Loucy (cell line): ENCODE measurements at regions not wholly inside any gene's neighbourhood (a gene's known extent, or its start where the extent isn't known, plus 50 kb on each side); places are given as distances from the start of the nearest gene placed in this dataset.

Source experiments
- H2AFZ ChIP-seq: fragments of 200-600 bp; sonication (generic); 2 replicates; pipeline ENCODE4 v1.6.0; 2016; ENCODE audit warnings: antibody characterized with exemption, mild to moderate bottlenecking, low read length, moderate library complexity
- H3F3A ChIP-seq: fragments of 200-600 bp; 2 replicates; pipeline ENCODE4 v1.6.0; 2016; ENCODE audit warnings: antibody characterized with exemption, low read depth, mild to moderate bottlenecking
- H3K27me3 ChIP-seq: fragments of 200-600 bp; sonication (generic); 2 replicates; pipeline ENCODE4 v1.6.1; 2014; ENCODE audit warnings: low read length, mild to moderate bottlenecking; ENCODE audit not compliant: insufficient read depth, poor library complexity, severe bottlenecking
- H3K36me3 ChIP-seq: fragments of 200-600 bp; sonication (generic); 2 replicates; pipeline ENCODE4 v1.6.1; 2016; ENCODE audit warnings: low read length; ENCODE audit not compliant: insufficient read depth
- H3K4me1 ChIP-seq: fragments of 200-600 bp; sonication (generic); 2 replicates; pipeline ENCODE4 v1.5.1; 2014; ENCODE audit warnings: low read length, mild to moderate bottlenecking; ENCODE audit not compliant: insufficient read depth, poor library complexity, severe bottlenecking
- H3K4me2 ChIP-seq: fragments of 200-600 bp; sonication (generic); 2 replicates; pipeline ENCODE4 v1.6.0; 2014; ENCODE audit warnings: antibody characterized with exemption, low read length, low read depth, mild to moderate bottlenecking; ENCODE audit not compliant: poor library complexity, severe bottlenecking
- H3K4me3 ChIP-seq: fragments of 200-600 bp; sonication (generic); 2 replicates; pipeline ENCODE4 v1.5.1; 2014; ENCODE audit warnings: low read length, mild to moderate bottlenecking, mixed read lengths; ENCODE audit not compliant: poor library complexity, severe bottlenecking
- H3K79me2 ChIP-seq: fragments of 200-600 bp; sonication (generic); 2 replicates; pipeline ENCODE4 v1.6.1; 2014; ENCODE audit warnings: low read length; ENCODE audit not compliant: insufficient read depth
- H3K9ac ChIP-seq: fragments of 200-600 bp; sonication (generic); 2 replicates; pipeline ENCODE4 v1.6.0; 2014; ENCODE audit warnings: mild to moderate bottlenecking, low read depth, low read length, moderate library complexity; ENCODE audit not compliant: poor library complexity, severe bottlenecking
- H3K9me2 ChIP-seq: fragments of 200-600 bp; sonication (generic); replicated peaks from 2 replicates; pipeline ENCODE4 v1.6.1; 2016; ENCODE audit warnings: low read depth, low read length, mixed read lengths
- H3K9me3 ChIP-seq: fragments of 200-600 bp; sonication (generic); 2 replicates; pipeline ENCODE4 v1.6.1; 2014; ENCODE audit warnings: mild to moderate bottlenecking, antibody characterized with exemption, low read length, low read depth; ENCODE audit not compliant: insufficient read depth
- H4K20me1 ChIP-seq: fragments of 200-600 bp; sonication (generic); 2 replicates; pipeline ENCODE4 v1.6.0; 2014; ENCODE audit warnings: antibody characterized with exemption, low read length, mild to moderate bottlenecking; ENCODE audit not compliant: insufficient read depth, poor library complexity, severe bottlenecking
- CTCF ChIP-seq: fragments of 200-600 bp; sonication (generic); conservative IDR thresholded peaks from 2 replicates; pipeline ENCODE4 v1.5.1; 2014; ENCODE audit warnings: mild to moderate bottlenecking, antibody characterized with exemption, low read length
- EZH2phosphoT487 ChIP-seq: fragments of 200-600 bp; IDR thresholded peaks from 2 replicates; pipeline ENCODE4 v1.6.1; 2018; ENCODE audit warnings: antibody characterized with exemption, mild to moderate bottlenecking, moderate library complexity, borderline replicate concordance

- H3F3A ChIP-seq: no peaks in the 10 kb centered on the region
- no peaks in the 10 kb centered on the region for H3K27me3 ChIP-seq
- H3K9me2 ChIP-seq: no peaks in the 10 kb centered on the region
- TF ChIP-seq CTCF: no peak
- no peak for TF ChIP-seq EZH2phosphoT487
- H3K4me2 ChIP-seq: no peak overlapping the region
- H2AFZ ChIP-seq: no peak overlapping the region
- no peaks in the 10 kb centered on the region for H3K79me2 ChIP-seq
- H3K9ac ChIP-seq: no peak overlapping the region
- no peak overlapping the region for H3K4me3 ChIP-seq
- H3K4me1 ChIP-seq: no peaks in the 10 kb centered on the region
- H4K20me1 ChIP-seq: no peaks in the 10 kb centered on the region
- H3K36me3 ChIP-seq: no peaks in the 10 kb centered on the region
- H3K9me3 ChIP-seq: no peaks in the 10 kb centered on the region
These were observed 504.5 kb downstream of the NFIB start for GRCh38 chr9:13809401-13809800.

- H3K9me2 ChIP-seq: no peaks in the 10 kb centered on the region
- no peak overlapping the region for H3K9ac ChIP-seq
- no peaks in the 10 kb centered on the region for H3K36me3 ChIP-seq
- H3K4me2 ChIP-seq: no peak overlapping the region
- no peaks in the 10 kb centered on the region for H4K20me1 ChIP-seq
- no peak overlapping the region for H3K4me3 ChIP-seq
- no peaks in the 10 kb centered on the region for H3K9me3 ChIP-seq
- no peaks in the 10 kb centered on the region for H3K27me3 ChIP-seq
- H3K79me2 ChIP-seq: no peaks in the 10 kb centered on the region
- H3K4me1 ChIP-seq: no peaks in the 10 kb centered on the region
- H2AFZ ChIP-seq: no peak overlapping the region
- no peaks in the 10 kb centered on the region for H3F3A ChIP-seq
- TF ChIP-seq CTCF: no peak
- TF ChIP-seq EZH2phosphoT487: no peak
These were observed 506.8 kb downstream of the NFIB start for GRCh38 chr9:13807118-13807517.

- no peaks in the 10 kb centered on the region for H3K9me2 ChIP-seq
- no peaks in the 10 kb centered on the region for H3K27me3 ChIP-seq
- TF ChIP-seq CTCF (no peak), EZH2phosphoT487 (no peak)
- H3K4me3 ChIP-seq: no peak overlapping the region
- H4K20me1 ChIP-seq: no peaks in the 10 kb centered on the region
- H3K9me3 ChIP-seq: no peaks in the 10 kb centered on the region
- no peaks in the 10 kb centered on the region for H3K36me3 ChIP-seq
- no peaks in the 10 kb centered on the region for H3K79me2 ChIP-seq
- H3K4me2 ChIP-seq: no peak overlapping the region
- H3K4me1 ChIP-seq: no peaks in the 10 kb centered on the region
- no peak overlapping the region for H2AFZ ChIP-seq
- no peaks in the 10 kb centered on the region for H3F3A ChIP-seq
- no peak overlapping the region for H3K9ac ChIP-seq
These were observed 507.2 kb downstream of the NFIB start for GRCh38 chr9:13806714-13807113.
